SK-N-SH (cell line): ENCODE measurements at regions not wholly inside any gene's neighbourhood (a gene's known extent, or its start where the extent isn't known, plus 50 kb on each side); places are given as distances from the start of the nearest gene placed in this dataset.

Experiments
- CTCF ChIA-PET: fragments of 300-600, 350-600 bp; formaldehyde crosslinking; extraction: SDS; loops from one replicate; lab custom pipeline; 2021; lab: Yijun Ruan, JAX
- POLR2A ChIA-PET: fragments of 350-600 bp; sonication (Branson Sonifier 250); formaldehyde crosslinking; extraction: SDS; loops from one replicate; lab custom pipeline; 2020; ENCODE audit warnings: antibody characterized with exemption, inconsistent platforms; lab: Yijun Ruan, JAX
- DNase-seq: peaks from one replicate; pipeline ENCODE4 v3.0.0; 2012
- H2AFZ ChIP-seq: fragments of 200-600 bp; sonication (generic); 2 replicates; pipeline ENCODE4 v1.8.1; 2016; ENCODE audit warnings: antibody characterized with exemption, mild to moderate bottlenecking, low read depth
- H3F3A ChIP-seq: fragments of 200-600 bp; sonication (generic); replicated peaks from 2 replicates; pipeline ENCODE3; 2016; ENCODE audit warnings: antibody characterized with exemption, mild to moderate bottlenecking; ENCODE audit not compliant: insufficient read depth
- H3K27ac ChIP-seq, 2 experiments: fragments of 200-500 bp in 1 of 2; fragments of 200-600 bp in 1 of 2; sonication (Bioruptor generic) in 1 of 2; sonication (generic), shearing (Covaris generic) in 1 of 2; 2 replicates each; pipeline versions ENCODE4 v1.5.1 to v1.6.1; 2014 to 2016; ENCODE audit warnings: low read depth in 2 of 2, inconsistent platforms in 1 of 2, low read length in 1 of 2, mild to moderate bottlenecking in 1 of 2, mixed read lengths in 1 of 2
- H3K27me3 ChIP-seq: fragments of 200-600 bp; sonication (generic), shearing (Covaris generic); 2 replicates; pipeline ENCODE4 v1.6.1; 2016; ENCODE audit warnings: mixed run types; ENCODE audit not compliant: insufficient read depth
- H3K36me3 ChIP-seq, 2 experiments: fragments of 200-500 bp in 1 of 2; fragments of 200-600 bp in 1 of 2; sonication (Bioruptor generic) in 1 of 2; sonication (generic) in 1 of 2; replicated peaks in 1 of 2; 2 replicates each; pipeline versions ENCODE3 to v1.5.1; 2014 to 2016; ENCODE audit warnings: low read length in 1 of 2, mild to moderate bottlenecking in 1 of 2; ENCODE audit not compliant: insufficient read depth in 2 of 2, control insufficient read depth in 1 of 2
- H3K4me1 ChIP-seq, 2 experiments: fragments of 200-500 bp in 1 of 2; fragments of 200-600 bp in 1 of 2; sonication (Bioruptor generic) in 1 of 2; sonication (generic), shearing (Covaris generic) in 1 of 2; 2 replicates each; pipeline versions ENCODE4 v1.5.1 to v1.6.1; 2014 to 2016; ENCODE audit warnings: low read depth in 1 of 2, low read length in 1 of 2, mixed run types in 1 of 2; ENCODE audit not compliant: insufficient read depth in 2 of 2, control insufficient read depth in 1 of 2
- H3K4me2 ChIP-seq: fragments of 200-600 bp; sonication (generic), shearing (Covaris generic); 2 replicates; pipeline ENCODE4 v1.6.1; 2017; ENCODE audit warnings: mixed run types
- H3K4me3 ChIP-seq, 2 experiments: fragments of 200-500 bp in 1 of 2; fragments of 200-600 bp in 1 of 2; sonication (Bioruptor generic) in 1 of 2; sonication (generic), shearing (Covaris generic) in 1 of 2; 2 replicates each; pipeline versions ENCODE4 v1.5.1 to v1.8.1; 2014 to 2016; ENCODE audit warnings: low read depth in 2 of 2, inconsistent platforms in 1 of 2, low read length in 1 of 2, mild to moderate bottlenecking in 1 of 2, mixed read lengths in 1 of 2, moderate library complexity in 1 of 2
- H3K79me2 ChIP-seq: fragments of 200-600 bp; sonication (generic); 2 replicates; pipeline ENCODE4 v1.8.1; 2017; ENCODE audit warnings: mild to moderate bottlenecking; ENCODE audit not compliant: insufficient read depth
- H3K9ac ChIP-seq: fragments of 200-600 bp; sonication (generic); 2 replicates; pipeline ENCODE4 v1.6.1; 2017; ENCODE audit warnings: mixed run types
- H3K9me2 ChIP-seq: fragments of 200-600 bp; sonication (generic); 2 replicates; pipeline ENCODE4 v1.6.1; 2017; ENCODE audit warnings: mixed run types
- H3K9me3 ChIP-seq: fragments of 200-600 bp; sonication (generic); 2 replicates; pipeline ENCODE4 v1.6.1; 2017; ENCODE audit warnings: mixed run types, mild to moderate bottlenecking, moderate library complexity
- H4K20me1 ChIP-seq: fragments of 200-600 bp; sonication (generic); 2 replicates; pipeline ENCODE4 v1.6.1; 2017; ENCODE audit warnings: mild to moderate bottlenecking, mixed run types; ENCODE audit not compliant: insufficient read depth
- ELF1 ChIP-seq: IDR thresholded peaks from 2 replicates; pipeline ENCODE4 v1.4.0; 2012
- EP300 ChIP-seq, 2 experiments: IDR thresholded peaks; 2 replicates each; pipeline versions ENCODE4 v1.4.0 to v1.6.1; 2012; ENCODE audit warnings: borderline replicate concordance in 1 of 2, low read depth in 1 of 2, low read length in 1 of 2
- GABPA ChIP-seq: IDR thresholded peaks from 2 replicates; pipeline ENCODE4 v1.4.0; 2012; ENCODE audit warnings: low read depth, mild to moderate bottlenecking
- GATA2 ChIP-seq: sonication (generic); formaldehyde crosslinking; IDR thresholded peaks from 2 replicates; pipeline ENCODE4 v1.5.0; 2020; ENCODE audit warnings: mild to moderate bottlenecking, missing genetic modification reagents
- IRF3 ChIP-seq: fragments of 150-350 bp; IDR thresholded peaks from 2 replicates; pipeline ENCODE4 v1.6.1; 2016; ENCODE audit warnings: mild to moderate bottlenecking, low read depth, low read length
- MAX ChIP-seq: IDR thresholded peaks from 2 replicates; pipeline ENCODE4 v1.4.0; 2012; ENCODE audit warnings: low read depth
- MEF2A ChIP-seq: IDR thresholded peaks from 2 replicates; pipeline ENCODE4 v1.4.0; 2012; ENCODE audit warnings: low read depth, borderline replicate concordance
- MXI1 ChIP-seq: IDR thresholded peaks from 2 replicates; pipeline ENCODE4 v1.6.1; 2012; ENCODE audit warnings: mild to moderate bottlenecking, low read depth, low read length, improper control_type of control experiment
- POLR2AphosphoS5 ChIP-seq: IDR thresholded peaks from 2 replicates; pipeline ENCODE4 v1.6.1; 2012; ENCODE audit warnings: low read depth, low read length
- REST ChIP-seq: IDR thresholded peaks from 2 replicates; pipeline ENCODE4 v1.6.1; 2012; ENCODE audit warnings: mild to moderate bottlenecking, low read depth, low read length, moderate library complexity
- RXRA ChIP-seq: IDR thresholded peaks from 2 replicates; pipeline ENCODE4 v1.4.0; 2012; ENCODE audit warnings: low read depth, mild to moderate bottlenecking, borderline replicate concordance
- TCF12 ChIP-seq: IDR thresholded peaks from 2 replicates; pipeline ENCODE4 v1.4.0; 2012
- TEAD4 ChIP-seq: IDR thresholded peaks from 2 replicates; pipeline ENCODE4 v1.4.0; 2012; ENCODE audit warnings: mild to moderate bottlenecking, borderline replicate concordance; ENCODE audit not compliant: insufficient read depth
- USF1 ChIP-seq: IDR thresholded peaks from 2 replicates; pipeline ENCODE4 v1.4.0; 2012; ENCODE audit warnings: low read depth, borderline replicate concordance
- ZBTB33 ChIP-seq: IDR thresholded peaks from 2 replicates; pipeline ENCODE4 v1.4.0; 2012; ENCODE audit warnings: low read depth, borderline replicate concordance
- WGBS: methylation state at CpG from one replicate; pipeline ENCODE4 v1.1.6; 2017; ENCODE audit warnings: low lambda C conversion rate; 5-methylcytosine and 5-hydroxymethylcytosine counted together

GRCh38 chr12:89770391-89770790, 61.8 kb upstream of the ATP2B1 start (continued):
- TF ChIP-seq REST (no peak), RXRA (no peak)

- Histone ChIP-seq H2AFZ (no peak overlapping the region), H3K27ac (0 out of 4 replicates have a peak overlapping the region, but pooled peaks of 1 of the 2 experiments have one; percentile 33)
- POLR2A ChIA-PET = no interaction called here
Observed at GRCh38 chr12:89769483-89769818, 60.8 kb upstream of the ATP2B1 start.

More at GRCh38 chr12:89769483-89769818, 60.8 kb upstream of the ATP2B1 start:
- Histone ChIP-seq H3K36me3 (no peaks in the 10 kb centered on the region), H3K9me3 (no peaks in the 10 kb centered on the region), H3K4me1 (no peaks in the 10 kb centered on the region), H4K20me1 (no peaks in the 10 kb centered on the region), H3K9me2 (no peaks in the 10 kb centered on the region), H3K9ac (no peak overlapping the region), H3K4me3 (no peak overlapping the region), H3K27me3 (no peaks in the 10 kb centered on the region), H3K79me2 (no peaks in the 10 kb centered on the region), H3K4me2 (no peak overlapping the region), H3F3A (no peaks in the 10 kb centered on the region)
- TF ChIP-seq MXI1 (no peak), EP300 (IDR thresholded peaks at IDR 0.05; ENCODE audit: borderline replicate concordance in 1 of 2, low read depth in 1 of 2, low read length in 1 of 2) (no peak), ELF1 (no peak), GABPA (no peak), IRF3 (no peak), REST (no peak), POLR2AphosphoS5 (no peak), MEF2A (no peak), ZBTB33 (no peak), MAX (no peak), TCF12 (no peak), GATA2 (CRISPR knock-in tag) (no peak), USF1 (no peak), TEAD4 (no peak)
- 83% methylated on average over 1 of the region's 1 CpG for WGBS
- CTCF ChIA-PET = no interaction called here
- DNase-seq = no peak
